OCI-LY1 (cell line): ENCODE measurements at regions not wholly inside any gene's neighbourhood (a gene's known extent, or its start where the extent isn't known, plus 50 kb on each side); places are given as distances from the start of the nearest gene placed in this dataset.

ENCODE experiments used
- H2AFZ ChIP-seq: fragments of 200-600 bp; sonication (generic), shearing (Covaris generic); 2 replicates; pipeline ENCODE4 v1.6.0; 2014; ENCODE audit warnings: antibody characterized with exemption, mild to moderate bottlenecking, low read length
- H3F3A ChIP-seq: fragments of 200-600 bp; sonication (generic), shearing (Covaris generic); 2 replicates; pipeline ENCODE4 v1.6.0; 2014; ENCODE audit warnings: mild to moderate bottlenecking, antibody characterized with exemption, low read length, moderate library complexity; ENCODE audit not compliant: insufficient read depth
- H3K27ac ChIP-seq: fragments of 200-600 bp; sonication (generic); 2 replicates; pipeline ENCODE4 v1.5.1; 2014; ENCODE audit warnings: low read length, mixed run types, mild to moderate bottlenecking, low read depth; ENCODE audit not compliant: poor library complexity, severe bottlenecking
- H3K27me3 ChIP-seq: fragments of 200-600 bp; sonication (generic); 2 replicates; pipeline ENCODE4 v1.6.0; 2014; ENCODE audit warnings: antibody characterized with exemption, mild to moderate bottlenecking, low read length, moderate library complexity; ENCODE audit not compliant: insufficient read depth
- H3K36me3 ChIP-seq: fragments of 200-600 bp; sonication (generic); 2 replicates; pipeline ENCODE4 v1.6.1; 2014; ENCODE audit warnings: mild to moderate bottlenecking, antibody characterized with exemption, low read length, moderate library complexity, mixed read lengths; ENCODE audit not compliant: insufficient read depth
- H3K4me1 ChIP-seq: fragments of 200-600 bp; sonication (generic); 2 replicates; pipeline ENCODE4 v1.5.1; 2014; ENCODE audit warnings: mild to moderate bottlenecking, low read length, moderate library complexity; ENCODE audit not compliant: insufficient read depth, severe bottlenecking
- H3K4me2 ChIP-seq: fragments of 200-600 bp; sonication (generic), shearing (Covaris generic); 2 replicates; pipeline ENCODE4 v1.6.1; 2014; ENCODE audit warnings: low read length
- H3K4me3 ChIP-seq: fragments of 200-600 bp; sonication (generic); 2 replicates; pipeline ENCODE4 v1.5.1; 2014; ENCODE audit warnings: low read length, low read depth, mild to moderate bottlenecking, mixed read lengths; ENCODE audit not compliant: poor library complexity, severe bottlenecking
- H3K79me2 ChIP-seq: fragments of 200-600 bp; shearing (Covaris generic); 2 replicates; pipeline ENCODE4 v1.6.1; 2016; ENCODE audit warnings: mixed run types, low read length, mixed read lengths; ENCODE audit not compliant: insufficient read depth
- H3K9ac ChIP-seq: fragments of 200-600 bp; sonication (generic), shearing (Covaris generic); 2 replicates; pipeline ENCODE4 v1.6.1; 2014; ENCODE audit warnings: mild to moderate bottlenecking, low read length, mixed read lengths
- H3K9me2 ChIP-seq: fragments of 200-600 bp; sonication (generic), shearing (Covaris generic); 2 replicates; pipeline ENCODE4 v1.6.1; 2014; ENCODE audit warnings: low read depth, mild to moderate bottlenecking, low read length, mixed read lengths
- H3K9me3 ChIP-seq: fragments of 200-600 bp; shearing (Covaris generic); 2 replicates; pipeline ENCODE4 v1.6.1; 2014; ENCODE audit warnings: low read length, mixed read lengths
- H4K20me1 ChIP-seq: fragments of 200-600 bp; sonication (generic), shearing (Covaris generic); 2 replicates; pipeline ENCODE4 v1.6.0; 2016; ENCODE audit warnings: mild to moderate bottlenecking, low read length; ENCODE audit not compliant: insufficient read depth
- EZH2 ChIP-seq: fragments of 200-600 bp; sonication (generic), shearing (Covaris generic); IDR thresholded peaks from 2 replicates; pipeline ENCODE4 v1.8.0; 2017; ENCODE audit warnings: borderline replicate concordance, mixed run types, mild to moderate bottlenecking, antibody characterized with exemption, low read length, moderate library complexity, mixed read lengths
- TF ChIP-seq, protein P1 (sequence below): fragments of 200-600 bp; sonication (generic), shearing (Covaris generic); IDR thresholded peaks from 2 replicates; pipeline ENCODE4 v1.5.1; 2017; ENCODE audit warnings: mild to moderate bottlenecking, antibody characterized with exemption, low read length, moderate library complexity, mixed read lengths

DNA sequence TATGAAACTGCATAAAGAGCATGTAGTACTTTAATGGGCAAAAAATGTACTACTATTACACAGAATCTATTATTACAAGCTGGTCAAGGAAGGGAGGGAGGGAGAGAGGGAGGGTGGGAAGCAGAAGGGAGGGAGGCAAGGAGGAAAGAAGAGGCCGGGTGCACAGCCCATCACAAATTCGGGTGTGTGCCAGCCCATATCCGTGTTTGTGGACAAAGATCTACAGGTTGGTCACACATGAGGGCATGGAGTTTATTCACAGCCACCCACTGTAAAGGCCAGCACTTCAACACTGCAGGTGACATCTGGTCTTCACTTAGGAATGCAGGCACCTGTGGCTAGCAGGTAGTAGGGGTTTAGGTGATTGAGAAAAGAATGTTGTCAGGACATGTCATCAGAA, 352.5 kb upstream of the NBEA start:
- Histone ChIP-seq H3K36me3 (no peaks in the 10 kb centered on the region), H3K4me1 (no peaks in the 10 kb centered on the region), H2AFZ (no peak overlapping the region), H3K79me2 (no peaks in the 10 kb centered on the region), H3F3A (no peaks in the 10 kb centered on the region), H3K27me3 (no peaks in the 10 kb centered on the region), H3K9ac (no peak overlapping the region), H3K9me2 (no peaks in the 10 kb centered on the region), H3K4me2 (no peak overlapping the region), H3K9me3 (no peaks in the 10 kb centered on the region), H3K27ac (no peak overlapping the region), H3K4me3 (no peak overlapping the region), H4K20me1 (no peaks in the 10 kb centered on the region)
- TF ChIP-seq, protein P1, sequence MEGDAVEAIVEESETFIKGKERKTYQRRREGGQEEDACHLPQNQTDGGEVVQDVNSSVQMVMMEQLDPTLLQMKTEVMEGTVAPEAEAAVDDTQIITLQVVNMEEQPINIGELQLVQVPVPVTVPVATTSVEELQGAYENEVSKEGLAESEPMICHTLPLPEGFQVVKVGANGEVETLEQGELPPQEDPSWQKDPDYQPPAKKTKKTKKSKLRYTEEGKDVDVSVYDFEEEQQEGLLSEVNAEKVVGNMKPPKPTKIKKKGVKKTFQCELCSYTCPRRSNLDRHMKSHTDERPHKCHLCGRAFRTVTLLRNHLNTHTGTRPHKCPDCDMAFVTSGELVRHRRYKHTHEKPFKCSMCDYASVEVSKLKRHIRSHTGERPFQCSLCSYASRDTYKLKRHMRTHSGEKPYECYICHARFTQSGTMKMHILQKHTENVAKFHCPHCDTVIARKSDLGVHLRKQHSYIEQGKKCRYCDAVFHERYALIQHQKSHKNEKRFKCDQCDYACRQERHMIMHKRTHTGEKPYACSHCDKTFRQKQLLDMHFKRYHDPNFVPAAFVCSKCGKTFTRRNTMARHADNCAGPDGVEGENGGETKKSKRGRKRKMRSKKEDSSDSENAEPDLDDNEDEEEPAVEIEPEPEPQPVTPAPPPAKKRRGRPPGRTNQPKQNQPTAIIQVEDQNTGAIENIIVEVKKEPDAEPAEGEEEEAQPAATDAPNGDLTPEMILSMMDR, result no peak
- no peak for TF ChIP-seq EZH2

DNA sequence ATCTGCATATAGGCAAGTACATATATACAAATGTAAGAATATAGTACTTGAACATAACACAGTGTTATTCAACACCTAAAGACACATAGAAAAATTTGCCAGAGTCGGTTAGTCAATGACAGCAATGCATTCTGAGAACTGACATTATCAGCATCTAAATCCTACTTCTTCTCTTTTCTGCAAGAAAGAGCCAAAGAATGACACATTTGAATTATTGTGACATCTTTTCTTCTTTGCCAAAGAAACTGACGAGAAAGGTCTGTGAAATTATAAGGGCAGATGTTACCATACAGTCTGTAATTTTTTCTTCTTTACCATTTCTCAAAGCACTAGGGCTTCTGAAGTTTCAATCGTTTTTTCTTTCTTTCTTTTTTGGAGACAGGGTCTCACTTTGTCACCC, 350.9 kb upstream of the NBEA start:
- Histone ChIP-seq H3K4me3 (no peak overlapping the region), H3K4me2 (no peak overlapping the region), H3K36me3 (no peaks in the 10 kb centered on the region), H4K20me1 (no peaks in the 10 kb centered on the region), H3K9ac (no peak overlapping the region), H3F3A (no peaks in the 10 kb centered on the region), H3K9me2 (no peaks in the 10 kb centered on the region), H2AFZ (no peak overlapping the region), H3K79me2 (no peaks in the 10 kb centered on the region), H3K9me3 (no peaks in the 10 kb centered on the region), H3K27ac (no peak overlapping the region), H3K4me1 (no peaks in the 10 kb centered on the region), H3K27me3 (no peaks in the 10 kb centered on the region)
- TF ChIP-seq, protein P1, result no peak
- TF ChIP-seq EZH2, result no peak

DNA sequence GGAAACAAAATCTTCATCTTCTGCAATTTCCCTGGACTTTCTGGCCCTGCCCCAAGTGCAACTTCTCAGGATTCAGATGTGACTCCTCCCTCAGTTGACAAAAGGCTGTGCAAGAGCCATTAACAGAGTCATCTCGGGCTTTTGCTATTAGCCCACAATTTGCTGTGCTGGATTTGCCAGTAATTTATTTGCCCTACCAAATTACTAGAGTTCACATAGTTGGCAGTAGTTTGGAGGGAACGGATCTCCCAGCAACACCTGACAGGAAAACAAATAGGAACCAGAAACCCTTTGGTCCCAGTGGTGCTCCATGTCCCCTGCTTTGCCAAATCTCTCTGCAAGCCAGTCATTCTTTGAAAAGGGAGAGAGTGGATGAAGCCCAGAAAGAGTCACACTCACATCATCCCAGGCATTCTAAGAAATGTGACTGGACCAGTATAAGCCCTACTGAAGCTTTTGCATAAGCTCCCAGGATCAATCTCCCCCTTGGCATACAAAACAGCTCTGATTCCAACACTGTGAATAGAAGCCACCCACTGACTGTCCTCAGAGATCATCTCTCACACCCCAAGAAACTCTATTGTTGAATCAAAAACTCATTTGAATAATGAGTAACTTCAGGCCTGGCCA, 350.1 kb upstream of the NBEA start:
- no peaks in the 10 kb centered on the region for H3K9me2 ChIP-seq
- no peaks in the 10 kb centered on the region for H3K9me3 ChIP-seq
- H3F3A ChIP-seq, result no peaks in the 10 kb centered on the region
- H3K9ac ChIP-seq, result no peak overlapping the region
- no peaks in the 10 kb centered on the region for H3K27me3 ChIP-seq
- no peak overlapping the region for H3K27ac ChIP-seq
- H3K4me2 ChIP-seq, result no peak overlapping the region
- H4K20me1 ChIP-seq, result no peaks in the 10 kb centered on the region
- H3K36me3 ChIP-seq, result no peaks in the 10 kb centered on the region
- H3K4me1 ChIP-seq, result no peaks in the 10 kb centered on the region
- H3K79me2 ChIP-seq, result no peaks in the 10 kb centered on the region
- no peak overlapping the region for H2AFZ ChIP-seq
- TF ChIP-seq, protein P1, result no peak
- no peak for TF ChIP-seq EZH2
- H3K4me3 ChIP-seq, result no peak overlapping the region
